Erythroblast (primary cell): ENCODE measurements at regions not wholly inside any gene's neighbourhood (a gene's known extent, or its start where the extent isn't known, plus 50 kb on each side); places are given as distances from the start of the nearest gene placed in this dataset.

Experiments used
- DNase-seq, 2 experiments: peaks; one replicate each; lab custom pipeline; 2025; lab: John Stamatoyannopoulos, UW
- GATA1 ChIP-seq: IDR thresholded peaks from 2 replicates; pipeline ENCODE4 v1.6.1; 2011; ENCODE audit warnings: low read depth, mild to moderate bottlenecking, control low read depth, low read length, moderate library complexity
- POLR2A ChIP-seq: IDR thresholded peaks from 2 replicates; pipeline ENCODE4 v1.6.1; 2011; ENCODE audit warnings: mild to moderate bottlenecking, low read length

DNA sequence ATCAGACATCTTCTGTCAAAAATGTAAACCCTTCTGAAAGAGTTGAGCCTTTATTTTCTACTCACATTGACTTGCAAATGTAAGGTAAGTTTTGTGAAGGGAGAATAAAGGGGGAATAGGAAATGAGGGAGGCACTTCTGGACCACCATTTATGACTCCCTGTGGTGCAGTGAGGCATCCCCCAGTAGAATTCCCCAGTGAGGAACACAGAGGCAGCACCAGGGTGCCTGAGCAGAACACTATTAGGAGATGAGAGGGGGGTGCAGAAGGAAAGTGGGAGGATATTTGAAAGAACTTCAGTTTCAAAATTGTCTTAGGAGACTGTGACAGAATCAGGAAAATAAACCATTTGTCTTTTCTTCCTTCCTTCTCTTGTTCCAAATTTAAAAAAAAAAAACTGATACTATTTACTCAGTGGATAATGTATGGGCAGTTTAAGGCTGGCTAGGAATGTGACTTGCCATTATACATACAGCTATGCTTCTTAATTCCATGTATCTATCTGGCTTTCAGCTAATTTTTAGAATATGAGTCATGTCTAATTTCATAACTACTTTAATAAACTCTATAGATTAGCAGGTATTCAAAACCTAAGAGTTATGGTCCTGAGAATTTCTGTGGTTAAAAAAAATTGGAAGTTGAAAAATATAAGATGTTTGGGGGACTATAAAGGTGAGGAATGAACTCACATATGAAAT, 478.1 kb upstream of the CHAC2 start:
- DNase-seq = no peak
- no peak for TF ChIP-seq GATA1
- TF ChIP-seq POLR2A = no peak

DNA sequence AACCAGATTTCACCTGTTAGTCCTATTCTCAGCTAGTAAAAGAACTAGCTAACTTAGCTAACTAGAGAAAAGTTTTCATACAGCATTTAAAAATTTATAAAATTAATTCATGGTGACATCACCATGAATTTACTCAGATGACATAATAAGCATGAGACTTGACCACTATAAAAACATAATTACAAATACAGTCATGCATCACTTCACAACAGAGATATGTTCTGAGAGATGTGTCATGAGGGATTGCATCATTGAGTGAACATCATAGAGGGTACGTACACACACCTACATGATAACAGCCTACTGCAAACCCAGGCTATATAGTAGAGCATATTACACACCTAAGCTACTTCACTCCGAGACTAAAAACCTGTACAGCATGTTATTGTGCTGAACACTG, 481.3 kb upstream of the CHAC2 start:
- TF ChIP-seq GATA1 (no peak), POLR2A (no peak)
- no peak for DNase-seq

DNA sequence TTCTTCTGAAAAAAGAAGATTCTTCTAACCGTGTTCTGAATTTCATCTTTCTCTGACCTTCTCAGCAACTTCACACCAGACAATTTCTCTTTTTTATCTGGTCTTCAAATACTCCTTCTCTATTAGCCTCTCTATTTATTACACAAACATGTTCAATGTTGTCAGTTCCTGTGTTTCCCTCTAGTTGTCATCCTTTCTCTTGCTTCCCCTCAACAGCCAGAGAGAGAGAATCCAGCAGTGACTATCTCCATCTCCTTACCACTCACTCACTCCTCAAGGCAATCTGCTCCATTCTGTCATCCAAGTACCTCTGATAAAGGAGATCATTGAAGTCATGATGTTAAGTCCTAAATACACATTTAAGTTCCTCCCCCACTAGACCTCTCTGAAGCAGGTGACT, 491.9 kb upstream of the CHAC2 start:
- DNase-seq = no peak
- TF ChIP-seq GATA1 (no peak), POLR2A (no peak)

DNA sequence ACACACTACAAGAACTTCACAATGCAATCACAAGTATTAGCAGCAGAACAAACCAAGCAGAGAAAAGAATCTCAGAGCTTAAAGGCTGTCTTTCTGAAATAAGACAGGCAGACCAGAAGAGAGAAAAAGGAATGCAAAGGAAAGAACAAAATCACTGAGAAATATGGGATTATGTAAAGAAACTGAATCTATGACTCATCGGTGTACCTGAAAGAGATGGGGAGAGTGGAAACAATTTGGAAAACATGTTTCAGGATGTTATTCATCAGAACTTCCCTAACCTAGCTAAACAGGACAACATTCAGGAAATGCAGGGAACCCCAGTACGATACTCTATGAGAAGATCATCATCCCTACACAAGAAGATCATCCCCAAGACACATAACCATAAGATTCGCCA, 499.0 kb upstream of the CHAC2 start:
- no peak for DNase-seq
- TF ChIP-seq POLR2A (no peak), GATA1 (no peak)

DNA sequence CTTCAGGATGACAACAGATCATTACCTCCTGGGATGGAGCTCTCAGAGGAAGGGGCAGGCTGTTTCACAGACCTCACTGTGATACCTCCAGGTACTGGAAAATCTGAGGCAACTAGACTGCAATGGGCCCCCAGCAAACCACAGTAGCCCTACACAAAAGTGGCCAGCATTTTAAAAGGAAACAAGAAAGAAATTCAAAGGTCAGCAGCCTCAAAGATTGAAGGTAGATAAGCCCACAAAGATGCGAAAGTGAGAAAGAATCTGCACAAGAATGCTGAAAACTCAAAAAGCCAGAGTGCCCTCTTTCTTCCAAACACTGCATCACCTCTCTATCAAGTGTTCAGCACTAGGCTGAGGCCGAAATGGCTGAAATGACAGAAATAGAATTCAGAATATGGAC, 499.5 kb upstream of the CHAC2 start:
- TF ChIP-seq POLR2A (no peak), GATA1 (no peak)
- DNase-seq = no peak

DNA sequence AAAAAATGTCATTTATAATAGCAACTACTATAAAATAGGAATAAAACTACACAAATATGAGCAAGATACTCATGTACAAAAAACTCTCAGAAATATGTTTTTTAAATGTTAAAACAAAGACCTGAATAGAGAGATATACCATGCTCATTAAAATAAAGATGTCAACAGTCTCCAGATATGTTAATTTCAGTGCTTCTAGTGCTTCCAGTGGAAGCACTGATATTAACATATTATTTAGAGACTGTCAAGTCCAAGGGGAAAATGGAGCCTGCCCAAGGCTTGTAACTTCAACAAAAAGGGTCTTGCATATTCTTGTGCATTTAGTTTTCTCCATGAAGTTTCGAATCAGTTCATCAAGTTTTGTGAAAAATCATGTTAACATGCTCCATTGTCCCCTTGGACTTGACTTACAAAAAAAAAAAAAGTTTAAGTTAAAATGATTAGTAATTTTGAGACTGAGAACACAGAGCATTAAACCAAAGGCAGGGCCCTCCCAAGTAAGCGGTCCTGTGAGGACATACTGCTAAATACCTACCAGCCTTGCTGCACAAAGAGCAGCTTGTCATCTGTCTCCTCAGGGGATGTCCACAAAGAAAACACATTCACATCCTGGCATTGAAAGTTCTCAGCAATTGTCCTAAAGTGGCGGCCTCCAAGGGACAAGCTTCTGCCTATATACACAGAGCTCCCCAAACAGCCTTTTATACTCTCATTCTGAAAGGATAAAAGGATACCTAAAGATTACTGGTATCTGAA, 501.9 kb upstream of the CHAC2 start:
- no peak for DNase-seq
- no peak for TF ChIP-seq POLR2A
- TF ChIP-seq GATA1 = no peak

DNA sequence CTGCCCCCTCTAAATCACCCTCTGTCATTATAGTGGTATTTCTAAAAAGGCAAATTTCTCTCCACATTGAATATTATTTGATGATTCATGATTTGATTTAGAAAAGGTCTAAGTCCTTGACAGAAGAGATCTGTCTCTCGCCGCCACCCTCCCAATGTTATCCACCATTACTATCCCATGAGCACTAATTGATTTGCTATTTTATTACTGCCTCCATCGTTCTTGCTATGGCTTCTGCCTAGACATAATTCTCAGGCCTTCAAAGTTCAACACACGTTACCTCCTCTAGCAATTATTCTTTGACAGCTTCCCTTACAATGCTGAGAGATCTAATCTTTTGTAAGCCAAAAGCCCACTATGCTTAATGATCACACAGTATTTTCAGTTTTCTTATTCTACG, 507.0 kb upstream of the CHAC2 start:
- no peak for TF ChIP-seq POLR2A
- TF ChIP-seq GATA1 = no peak

DNA sequence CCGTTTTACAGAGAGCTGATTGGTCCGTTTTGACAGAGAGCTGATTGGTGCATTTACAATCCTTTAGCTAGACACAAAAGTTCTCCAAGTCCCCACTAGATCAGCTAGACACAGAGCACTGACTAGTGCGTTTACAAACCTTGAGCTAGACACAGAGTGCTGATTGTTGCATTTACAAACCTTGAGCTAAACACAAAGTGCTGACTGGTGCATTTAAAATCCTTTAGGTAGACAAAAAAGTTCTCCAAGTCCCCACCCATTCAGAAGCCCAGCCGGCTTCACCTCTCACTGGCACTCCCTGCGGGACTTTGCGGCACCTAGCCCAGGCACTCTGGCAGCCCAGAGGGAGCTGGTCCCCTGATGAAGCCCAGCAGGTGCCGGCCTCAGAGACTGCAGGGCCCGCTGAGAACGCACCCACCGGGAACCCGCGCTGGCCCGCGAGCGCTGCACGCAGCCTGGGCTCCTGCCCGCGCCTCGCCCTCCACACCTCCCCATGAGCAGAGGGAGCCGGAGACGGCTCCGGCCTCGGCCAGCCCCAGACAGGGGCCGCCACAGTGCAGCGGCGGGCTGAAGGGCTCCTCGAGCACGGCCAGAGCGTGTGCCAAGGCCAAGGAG, 508.1 kb upstream of the CHAC2 start:
- TF ChIP-seq POLR2A = no peak
- no peak for TF ChIP-seq GATA1
- DNase-seq = no peak

More for the DNA sequence above, 507.0 kb upstream of the CHAC2 start:
- no peak for DNase-seq

DNA sequence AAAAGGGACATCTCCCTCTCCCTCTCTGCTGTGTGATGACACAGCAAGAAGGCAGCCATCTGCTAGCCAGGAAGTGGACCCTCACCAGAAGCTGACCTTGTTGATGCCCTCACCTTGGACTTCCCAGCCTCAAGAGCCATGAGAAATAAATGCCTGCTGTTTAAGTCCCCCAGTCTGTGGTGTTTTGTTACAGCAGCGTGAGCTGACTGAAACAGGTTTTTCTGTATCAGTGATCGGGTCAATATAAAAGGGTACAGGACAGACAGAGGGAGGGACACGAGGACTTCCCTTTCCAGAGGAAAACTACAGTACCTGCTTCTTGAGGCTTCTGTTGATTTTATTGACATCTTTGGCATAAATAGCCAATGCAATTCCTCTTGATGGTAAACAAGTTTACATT, 510.3 kb upstream of the CHAC2 start:
- TF ChIP-seq POLR2A = no peak
- TF ChIP-seq GATA1 = no peak
- DNase-seq = no peak

DNA sequence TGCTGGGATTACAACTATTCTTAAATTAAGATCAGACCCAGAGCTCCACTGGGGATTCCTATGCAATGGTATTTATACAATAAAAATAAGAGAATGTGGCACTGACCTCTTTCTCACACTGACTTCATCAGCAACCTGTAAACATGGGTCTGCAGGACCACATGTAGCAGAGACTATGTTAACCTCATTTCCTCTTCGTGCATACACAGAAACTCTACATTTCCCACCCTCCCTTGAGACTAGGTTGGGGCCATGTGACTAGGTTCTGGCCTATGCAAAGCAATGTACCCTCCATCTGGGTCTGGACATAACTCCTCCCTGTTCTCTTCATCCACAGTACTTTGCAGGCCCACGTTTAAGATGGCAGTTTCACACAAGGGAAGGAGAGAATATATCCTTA, 514.4 kb upstream of the CHAC2 start:
- DNase-seq = no peak
- TF ChIP-seq POLR2A (no peak), GATA1 (no peak)

DNA sequence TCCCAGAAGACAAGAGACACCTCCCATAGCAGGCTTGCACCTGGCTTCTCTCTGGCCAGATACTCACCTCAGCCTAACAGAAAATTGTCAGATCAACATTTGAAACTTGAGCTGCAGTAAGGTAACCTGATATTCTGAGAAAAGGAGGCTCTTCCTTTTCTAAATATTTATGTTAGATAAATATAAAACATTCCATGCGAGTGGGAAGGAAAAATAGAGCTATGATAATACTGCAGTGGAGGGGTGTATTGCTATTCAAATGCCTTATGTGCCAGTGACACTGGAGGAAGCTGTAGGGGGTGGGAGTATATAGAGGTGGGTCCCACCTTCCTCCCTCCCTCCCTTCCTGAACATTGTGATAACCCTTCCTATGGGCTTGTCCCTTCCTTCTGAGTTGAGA, 515.5 kb upstream of the CHAC2 start:
- DNase-seq = no peak
- TF ChIP-seq GATA1 = no peak
- no peak for TF ChIP-seq POLR2A

DNA sequence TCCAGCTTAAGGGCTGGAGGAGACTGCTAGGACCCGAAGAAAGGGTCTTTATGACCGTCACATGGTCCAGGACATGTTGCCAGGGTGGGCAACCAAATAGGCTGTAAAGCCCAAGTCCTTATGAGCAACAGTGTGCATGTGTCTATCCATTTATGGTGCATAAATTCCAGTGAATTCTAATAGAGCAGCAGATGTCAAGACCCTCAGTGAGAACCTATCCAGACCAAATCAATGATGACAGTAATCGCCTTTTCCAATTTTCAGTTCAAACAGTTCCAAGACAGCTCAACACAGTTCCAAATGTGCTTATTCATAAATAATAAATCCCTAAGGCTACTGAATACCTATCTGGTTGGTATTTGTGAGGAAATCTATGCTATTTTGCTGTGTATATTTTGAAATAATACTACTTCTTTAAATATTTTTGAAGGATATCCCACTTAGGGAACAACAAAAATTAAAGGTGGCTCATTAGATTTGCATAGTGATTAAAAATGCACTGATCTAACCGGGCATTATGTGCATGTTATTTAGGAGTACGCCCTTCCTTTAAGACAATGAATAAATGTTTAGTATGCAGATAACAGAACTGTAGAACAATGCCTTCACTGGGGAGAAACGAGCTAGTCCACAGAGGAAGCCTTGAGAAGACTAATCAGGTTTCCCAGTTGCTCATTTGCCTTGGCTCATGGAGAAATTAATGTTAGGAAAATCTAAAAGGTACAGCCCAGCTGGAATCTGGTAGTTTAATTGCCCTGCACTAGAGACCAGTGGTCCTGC, 519.5 kb upstream of the CHAC2 start:
- TF ChIP-seq POLR2A = no peak
- no peak for TF ChIP-seq GATA1
- no peak for DNase-seq

DNA sequence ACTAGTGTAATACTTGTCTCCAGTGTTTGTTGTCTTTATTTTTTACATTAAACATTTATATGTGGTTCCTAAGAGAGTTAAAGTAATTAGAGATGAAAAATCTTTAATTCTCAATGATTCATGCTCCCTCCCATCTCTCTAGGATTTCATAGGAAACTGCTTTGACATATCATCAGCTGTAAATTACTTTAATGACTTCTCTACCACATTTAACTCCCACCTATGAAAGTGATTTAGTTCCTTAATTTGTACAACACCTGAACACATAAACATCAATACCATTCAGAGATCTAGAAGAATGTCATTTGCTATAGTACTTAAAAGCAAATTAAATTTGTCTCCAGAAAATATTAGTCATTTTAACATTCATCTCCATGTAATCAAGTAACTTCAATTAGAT, 524.2 kb upstream of the CHAC2 start:
- TF ChIP-seq GATA1 (no peak), POLR2A (no peak)
- DNase-seq = no peak
